GM12878 (cell line): ENCODE measurements at regions not wholly inside any gene's neighbourhood (a gene's known extent, or its start where the extent isn't known, plus 50 kb on each side); places are given as distances from the start of the nearest gene placed in this dataset.

Experiments used
- ATAC-seq: fragments of 200-7000 bp; cut with Tn5 transposase; 3 replicates; pipeline ENCODE4 v1.9.1; 2020; ENCODE audit warnings: mild to moderate bottlenecking, moderate library complexity
- BruUV-seq: library from RNA; stranded (reverse); fragments of 400-500 nt; replicated peaks from 2 replicates; lab custom pipeline; 2021; lab: Mats Ljungman, UMichigan
- CTCF ChIA-PET: fragments of 300-600 bp; sonication (Branson Sonifier 250); formaldehyde crosslinking; extraction: SDS; loops from one replicate; lab custom pipeline; 2021; ENCODE audit warnings: inconsistent platforms; lab: Yijun Ruan, JAX
- POLR2A ChIA-PET: fragments of 350-600 bp; formaldehyde crosslinking; extraction: SDS; loops from one replicate; lab custom pipeline; 2021; ENCODE audit warnings: inconsistent platforms; lab: Charles Lee
- RAD21 ChIA-PET: fragments of 300-600 bp; sonication (Branson Sonifier 250); formaldehyde crosslinking; loops from one replicate; lab custom pipeline; 2023; ENCODE audit warnings: antibody characterized with exemption; ENCODE audit not compliant: unreplicated experiment; lab: Charles Lee
- SMC1A ChIA-PET: fragments of 300-600 bp; sonication (Branson Sonifier 250); formaldehyde crosslinking; loops from one replicate; lab custom pipeline; 2023; ENCODE audit not compliant: unreplicated experiment, uncharacterized antibody; lab: Charles Lee
- DNase-seq: peaks from one replicate; pipeline ENCODE4 v3.0.0-alpha.2; 2011; ENCODE audit warnings: low read depth, low spot score
- FAIRE-seq: peaks from 3 replicates; lab custom pipeline; 2011; peaks lifted over from hg19 to GRCh38; lab: Jason Lieb, UNC
- H2AFZ ChIP-seq: 2 replicates; pipeline ENCODE4 v1.6.0; 2011; ENCODE audit warnings: low read depth, low read length, control low read depth; ENCODE audit not compliant: control insufficient read depth
- H3K27ac ChIP-seq: 2 replicates; pipeline ENCODE4 v1.5.1; 2011; ENCODE audit warnings: control low read depth; ENCODE audit not compliant: control insufficient read depth, insufficient read depth
- H3K27me3 ChIP-seq, 2 experiments: replicated peaks in 1 of 2; 2 replicates each; pipeline versions ENCODE4 v1.6.0 to v1.6.1; 2011; ENCODE audit warnings: low read length in 1 of 2; ENCODE audit not compliant: control insufficient read depth in 2 of 2, insufficient read depth in 2 of 2
- H3K36me3 ChIP-seq, 2 experiments: 2 replicates each; pipeline ENCODE4 v1.5.1; 2011; ENCODE audit warnings: low read length in 1 of 2; ENCODE audit not compliant: control insufficient read depth in 2 of 2, insufficient read depth in 2 of 2
- H3K4me1 ChIP-seq: 2 replicates; pipeline ENCODE4 v1.6.1; 2011; ENCODE audit warnings: mild to moderate bottlenecking, low read length, moderate library complexity, mixed read lengths; ENCODE audit not compliant: control insufficient read depth, insufficient read depth
- H3K4me2 ChIP-seq: 2 replicates; pipeline ENCODE4 v1.6.0; 2011; ENCODE audit warnings: control low read depth; ENCODE audit not compliant: control insufficient read depth, insufficient read depth
- H3K4me3 ChIP-seq: fragments of 200-600 bp; sonication (generic); 2 replicates; pipeline ENCODE4 v1.5.1; 2016
- H3K79me2 ChIP-seq: 2 replicates; pipeline ENCODE4 v1.6.0; 2011; ENCODE audit warnings: low read length; ENCODE audit not compliant: control insufficient read depth, insufficient read depth
- H3K9ac ChIP-seq: 2 replicates; pipeline ENCODE4 v1.8.0; 2011; ENCODE audit warnings: low read length, control low read depth, mixed read lengths; ENCODE audit not compliant: control insufficient read depth, insufficient read depth
- H3K9me3 ChIP-seq: replicated peaks from 3 replicates; pipeline ENCODE4 v1.5.1; 2011; ENCODE audit warnings: mild to moderate bottlenecking, low read length; ENCODE audit not compliant: control insufficient read depth, insufficient read depth
- H4K20me1 ChIP-seq: 2 replicates; pipeline ENCODE4 v1.6.0; 2011; ENCODE audit not compliant: control insufficient read depth, insufficient read depth
- HDAC6 ChIP-seq: fragments of 200-600 bp; sonication (generic); IDR thresholded peaks from one replicate; pipeline ENCODE4 v1.8.0; 2017; ENCODE audit warnings: antibody characterized with exemption; ENCODE audit not compliant: unreplicated experiment
- IRF4 ChIP-seq: IDR thresholded peaks from 2 replicates; pipeline ENCODE4 v1.6.1; 2011; ENCODE audit warnings: low read depth, low read length
- JUNB ChIP-seq: IDR thresholded peaks from 2 replicates; pipeline ENCODE4 v1.6.1; 2016; ENCODE audit warnings: antibody characterized with exemption, mild to moderate bottlenecking
- MTA2 ChIP-seq: fragments of 450-650 bp; IDR thresholded peaks from 2 replicates; pipeline ENCODE4 v1.6.1; 2016; ENCODE audit warnings: low read depth, mild to moderate bottlenecking, moderate library complexity
- MYB ChIP-seq: fragments of 150-350 bp; IDR thresholded peaks from 2 replicates; pipeline ENCODE4 v1.6.1; 2014; ENCODE audit warnings: mild to moderate bottlenecking, low read depth, low read length, borderline replicate concordance
- RCOR1 ChIP-seq: conservative IDR thresholded peaks from 2 replicates; pipeline ENCODE4 v1.6.1; 2012; ENCODE audit warnings: low read depth, low read length, improper control_type of control experiment
- WGBS: methylation state at CpG from one replicate; pipeline ENCODE4 v1.1.6; 2016; ENCODE audit warnings: low lambda C conversion rate; ENCODE audit not compliant: insufficient replicate concordance, insufficient coverage; ENCODE audit errors: missing lambda C conversion rate; 5-methylcytosine and 5-hydroxymethylcytosine counted together
- in situ Hi-C: fragments of 300-500 bp; cut with MboI; formaldehyde crosslinking; loops from 9 replicates; pipeline ENCODE4 v1.14.3; 2018; ENCODE audit warnings: mixed read lengths
- intact Hi-C: fragments of 100-400 bp; cut with micrococcal nuclease; formaldehyde crosslinking; loops from one replicate; pipeline ENCODE4 v1.14.2; 2022; ENCODE audit not compliant: unreplicated experiment
- TF ChIP-seq, protein P1 (sequence below): IDR thresholded peaks from 2 replicates; pipeline ENCODE4 v1.6.1; 2012; ENCODE audit warnings: low read depth, low read length, improper control_type of control experiment

DNA sequence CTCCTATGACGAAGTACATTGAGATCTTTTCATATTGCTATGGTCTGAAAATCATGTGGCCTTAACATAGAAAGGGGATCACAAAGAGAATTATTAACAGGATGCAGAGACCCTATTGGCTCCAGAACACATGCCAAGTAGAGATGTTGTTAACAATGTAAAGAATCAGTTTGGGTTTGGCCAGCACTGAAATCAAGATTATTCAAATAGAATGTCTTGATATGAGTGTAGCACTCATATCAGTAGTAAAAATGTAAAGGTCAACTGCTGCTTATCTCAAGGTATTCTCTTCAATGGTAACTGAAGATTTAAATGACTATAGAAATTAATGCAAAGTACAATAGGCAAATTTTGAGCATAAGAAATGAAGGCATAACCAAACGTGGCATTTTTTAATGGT is 262.8 kb downstream of the PTH2R start:
- ChIA-PET SMC1A (no interaction called here), POLR2A (no interaction called here), RAD21 (no interaction called here), CTCF (no interaction called here)
- 0% methylated on average over 2 of the region's 2 CpGs for WGBS
- H3K27me3 ChIP-seq, result no peaks in the 10 kb centered on the region
- in situ Hi-C loops, result no loop called here
- intact Hi-C loops, result no loop called here
- no TSS peak for BruUV-seq
- ATAC-seq (no peak), DNase-seq (no peak), FAIRE-seq (no peak)
- H4K20me1 ChIP-seq, result no peaks in the 10 kb centered on the region
- H3K4me2 ChIP-seq, result no peak overlapping the region
- no peak overlapping the region for H2AFZ ChIP-seq
- H3K79me2 ChIP-seq, result no peaks in the 10 kb centered on the region
- H3K9me3 ChIP-seq, result no peaks in the 10 kb centered on the region
- H3K36me3 ChIP-seq, result no peaks in the 10 kb centered on the region
- TF ChIP-seq RCOR1, result no peak
- TF ChIP-seq MYB, result no peak
- TF ChIP-seq JUNB, result peak; percentile 23; the same call in 1 of the 2 replicates
- H3K9ac ChIP-seq, result no peak overlapping the region
- H3K27ac ChIP-seq, result no peak overlapping the region
- no peaks in the 10 kb centered on the region for H3K4me1 ChIP-seq
- no peak overlapping the region for H3K4me3 ChIP-seq

DNA sequence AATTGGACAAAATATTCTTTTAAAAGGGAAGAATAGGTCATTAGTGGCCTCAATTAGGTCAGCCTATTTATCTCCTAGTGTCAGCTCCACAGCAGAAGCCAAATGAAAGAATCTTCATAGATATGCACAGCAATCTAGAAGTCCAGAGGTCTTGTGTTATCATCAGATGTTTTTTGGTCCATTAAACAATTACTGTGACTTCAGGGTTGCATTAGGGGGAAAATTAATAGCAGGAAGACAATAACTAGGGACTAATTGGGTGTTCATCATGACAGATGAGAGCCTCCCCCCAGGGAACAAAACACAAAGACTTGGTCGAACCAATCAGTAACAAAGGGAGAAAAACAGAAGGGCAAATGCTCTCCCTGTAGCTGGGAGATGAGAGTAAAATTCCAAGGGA is 264.7 kb downstream of the PTH2R start:
- no peak for FAIRE-seq
- ChIA-PET RAD21 (no interaction called here), SMC1A (no interaction called here), POLR2A (no interaction called here), CTCF (interaction anchor here (1.5 kb wide), 1 partner anchor 11 kb away, joined by 3 read pairs; no protein-coding TSS in a partner anchor)
- Histone ChIP-seq H3K4me3 (no peak overlapping the region), H3K36me3 (no peaks in the 10 kb centered on the region), H3K27ac (no peak overlapping the region), H3K4me1 (no peaks in the 10 kb centered on the region), H3K4me2 (no peak overlapping the region), H3K9me3 (no peaks in the 10 kb centered on the region), H2AFZ (no peak overlapping the region), H3K27me3 (no peaks in the 10 kb centered on the region), H4K20me1 (no peaks in the 10 kb centered on the region), H3K79me2 (no peaks in the 10 kb centered on the region), H3K9ac (no peak overlapping the region)
- in situ Hi-C loops, result no loop called here
- no peak for ATAC-seq
- intact Hi-C loops, result no loop called here
- 0% methylated on average over 1 of the region's 1 CpG for WGBS
- no TSS peak for BruUV-seq
- no peak for DNase-seq
- TF ChIP-seq HDAC6, result no peak
- TF ChIP-seq, protein P1, sequence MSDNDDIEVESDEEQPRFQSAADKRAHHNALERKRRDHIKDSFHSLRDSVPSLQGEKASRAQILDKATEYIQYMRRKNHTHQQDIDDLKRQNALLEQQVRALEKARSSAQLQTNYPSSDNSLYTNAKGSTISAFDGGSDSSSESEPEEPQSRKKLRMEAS, result no peak
- TF ChIP-seq IRF4, result no peak
- TF ChIP-seq MTA2, result no peak
